Activated naive CD4-positive, alpha-beta T cell treated with anti-CD3 and anti-CD28 coated beads for 36 hours (primary cell): ENCODE measurements at regions not wholly inside any gene's neighbourhood (a gene's known extent, or its start where the extent isn't known, plus 50 kb on each side); places are given as distances from the start of the nearest gene placed in this dataset. TPM values are rescaled to one million over a fixed set of nuclear protein-coding genes. Genes with fewer than 3 reads are reported as not detected.
"Not testable (repeated sequence)": the region's sequence is repeated elsewhere in the genome, so short reads cannot be mapped to it uniquely, and the experiment has no call there.

Experiments
- CTCF ChIA-PET: fragments of 350-600 bp; sonication (Branson Sonifier 250); formaldehyde crosslinking; loops from one replicate; lab custom pipeline; 2021; ENCODE audit warnings: antibody characterized with exemption; lab: Charles Lee
- DNase-seq: peaks from one replicate; pipeline ENCODE4 v3.0.0-alpha.2; 2020
- H3K27ac Mint-ChIP-seq: one replicate; pipeline ENCODE4 v1.8.0; 2021; ENCODE audit warnings: mild to moderate bottlenecking, mixed read lengths
- H3K27me3 Mint-ChIP-seq: one replicate; pipeline ENCODE4 v1.8.0; 2021; ENCODE audit warnings: low read depth, mixed read lengths
- H3K36me3 Mint-ChIP-seq: one replicate; pipeline ENCODE4 v1.8.0; 2021; ENCODE audit warnings: low read depth, mixed read lengths
- H3K4me1 Mint-ChIP-seq: one replicate; pipeline ENCODE4 v1.8.0; 2021; ENCODE audit warnings: low read depth, mixed read lengths
- H3K4me3 Mint-ChIP-seq: one replicate; pipeline ENCODE4 v1.8.0; 2021; ENCODE audit warnings: mild to moderate bottlenecking, moderate library complexity, mixed read lengths
- H3K9me3 Mint-ChIP-seq: one replicate; pipeline ENCODE4 v1.8.0; 2021; ENCODE audit warnings: mixed read lengths
- intact Hi-C: fragments of 100-400 bp; cut with micrococcal nuclease; formaldehyde crosslinking; loops from one replicate; pipeline ENCODE4 v1.15.1; 2023
- microRNA-seq: library from miRNA; unstranded; fragments of <30 nt; microRNA quantifications from one replicate; pipeline ENCODE4 v1.2.0, GENCODE V29; 2022; ENCODE audit warnings: borderline microRNAs expressed, borderline replicate concordance

GRCh38 chr9:40906879-40907278 lies 221.6 kb downstream of the FOXD4L6 start:
- H3K27ac Mint-ChIP-seq, intact Hi-C loops, DNase-seq, H3K4me3 Mint-ChIP-seq, H3K27me3 Mint-ChIP-seq, CTCF ChIA-PET, H3K4me1 Mint-ChIP-seq: not testable (repeated sequence)
- Mint-ChIP-seq H3K36me3 (peaks cover 52% of the 10 kb centered on the region), H3K9me3 (peaks cover 79% of the 10 kb centered on the region)

- intact Hi-C loops, DNase-seq: not testable (repeated sequence)
Measured at GRCh38 chr9:40892315-40892714, 236.2 kb downstream of the FOXD4L6 start.

GRCh38 chr9:40885858-40886257 lies 242.6 kb downstream of the FOXD4L6 start:
- DNase-seq, CTCF ChIA-PET, intact Hi-C loops, H3K27ac Mint-ChIP-seq, H3K4me1 Mint-ChIP-seq, H3K27me3 Mint-ChIP-seq, H3K4me3 Mint-ChIP-seq: not testable (repeated sequence)
- H3K36me3 Mint-ChIP-seq = peaks cover 69% of the 10 kb centered on the region
- peaks cover 76% of the 10 kb centered on the region for H3K9me3 Mint-ChIP-seq

More at GRCh38 chr9:40892315-40892714, 236.2 kb downstream of the FOXD4L6 start:
- H3K9me3 Mint-ChIP-seq = peaks cover 90% of the 10 kb centered on the region
- H3K27ac Mint-ChIP-seq, H3K4me1 Mint-ChIP-seq, H3K4me3 Mint-ChIP-seq, H3K27me3 Mint-ChIP-seq, CTCF ChIA-PET: not testable (repeated sequence)
- peaks cover 91% of the 10 kb centered on the region for H3K36me3 Mint-ChIP-seq

GRCh38 chr9:40884902-40885490 lies 243.5 kb downstream of the FOXD4L6 start:
- Mint-ChIP-seq H3K9me3 (peaks cover 78% of the 10 kb centered on the region), H3K36me3 (peaks cover 70% of the 10 kb centered on the region)
- intact Hi-C loops, H3K4me1 Mint-ChIP-seq, CTCF ChIA-PET, DNase-seq, H3K27ac Mint-ChIP-seq, H3K27me3 Mint-ChIP-seq, H3K4me3 Mint-ChIP-seq: not testable (repeated sequence)

- H3K27me3 Mint-ChIP-seq = no peaks in the 10 kb centered on the region
- DNase-seq = no peak
- peaks cover 80% of the 10 kb centered on the region for H3K9me3 Mint-ChIP-seq
- H3K36me3 Mint-ChIP-seq = peaks cover 67% of the 10 kb centered on the region
- H3K4me3 Mint-ChIP-seq = no peak overlapping the region
- H3K27ac Mint-ChIP-seq = no peak overlapping the region
- CTCF ChIA-PET = no interaction called here
- intact Hi-C loops = no loop called here
- no peaks in the 10 kb centered on the region for H3K4me1 Mint-ChIP-seq
Measured at GRCh38 chr9:40884072-40884901, 244.2 kb downstream of the FOXD4L6 start.

- H3K4me1 Mint-ChIP-seq, DNase-seq, H3K27me3 Mint-ChIP-seq, H3K27ac Mint-ChIP-seq, H3K4me3 Mint-ChIP-seq, intact Hi-C loops, CTCF ChIA-PET: not testable (repeated sequence)
- Mint-ChIP-seq H3K9me3 (peaks cover 82% of the 10 kb centered on the region), H3K36me3 (peaks cover 63% of the 10 kb centered on the region)
Measured at GRCh38 chr9:40883423-40884071, 244.9 kb downstream of the FOXD4L6 start.

- H3K27me3 Mint-ChIP-seq, H3K27ac Mint-ChIP-seq, DNase-seq, H3K4me1 Mint-ChIP-seq, intact Hi-C loops, H3K4me3 Mint-ChIP-seq, CTCF ChIA-PET: not testable (repeated sequence)
- Mint-ChIP-seq H3K9me3 (peaks cover 70% of the 10 kb centered on the region), H3K36me3 (peaks cover 54% of the 10 kb centered on the region)
Measured at GRCh38 chr9:40873753-40874295, 254.7 kb downstream of the FOXD4L6 start.

GRCh38 chr9:40868437-40868836 lies 260.0 kb downstream of the FOXD4L6 start:
- intact Hi-C loops, CTCF ChIA-PET, DNase-seq, H3K27ac Mint-ChIP-seq, H3K4me3 Mint-ChIP-seq, H3K4me1 Mint-ChIP-seq, H3K27me3 Mint-ChIP-seq: not testable (repeated sequence)
- Mint-ChIP-seq H3K36me3 (peaks cover 49% of the 10 kb centered on the region), H3K9me3 (peaks cover 58% of the 10 kb centered on the region)

Small RNA genes in the stretch of these regions (microRNA-seq; reads per million reads assigned to microRNA genes)
- gene MIR1299 = not detected
